ENCODE measurements at regions not wholly inside any gene's neighbourhood (a gene's known extent, or its start where the extent isn't known, plus 50 kb on each side); places are given as distances from the start of the nearest gene placed in this dataset.
"Not testable (repeated sequence)": the region's sequence is repeated elsewhere in the genome, so short reads cannot be mapped to it uniquely, and the experiment has no call there.

DNA sequence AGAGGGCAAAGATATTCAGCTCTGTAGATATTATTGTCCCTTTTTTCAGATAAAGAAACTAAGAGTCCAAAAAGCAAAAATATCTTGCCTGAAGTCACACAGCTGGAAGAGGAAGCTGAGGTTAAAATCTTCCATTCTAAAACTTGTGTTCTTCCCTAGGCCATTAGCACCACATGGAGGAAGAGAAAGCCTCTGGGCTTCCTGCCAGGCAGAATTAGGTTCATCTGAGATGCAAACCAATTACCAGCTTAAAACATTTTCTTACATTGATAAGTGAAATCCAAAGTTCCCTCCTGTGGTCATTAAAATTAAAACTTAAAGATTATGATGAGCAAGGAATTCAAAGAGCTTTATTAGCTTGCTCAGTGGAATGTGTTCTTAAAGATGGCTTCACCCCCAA is 235.3 kb upstream of the SETMAR start:
- no peak overlapping the region for H3K4me3 ChIP-seq (ENCODE audit: low read depth, low read length)
- no peak overlapping the region for H3K9ac ChIP-seq (ENCODE audit: low read length)
- no peaks in the 10 kb centered on the region for H3K27me3 ChIP-seq (ENCODE audit: control insufficient read depth, insufficient read depth, low read length)
- H3K4me1 ChIP-seq (ENCODE audit: control insufficient read depth, insufficient read depth, low read length), result peaks cover 17% of the 10 kb centered on the region
- no peak overlapping the region for H3K27ac ChIP-seq (ENCODE audit: low read depth, low read length)
- no peaks in the 10 kb centered on the region for H3K36me3 ChIP-seq (ENCODE audit: control insufficient read depth, insufficient read depth, low read length)
- H3K9me3 ChIP-seq (ENCODE audit: control insufficient read depth, insufficient read depth, low read depth, low read length), result no peaks in the 10 kb centered on the region

DNA sequence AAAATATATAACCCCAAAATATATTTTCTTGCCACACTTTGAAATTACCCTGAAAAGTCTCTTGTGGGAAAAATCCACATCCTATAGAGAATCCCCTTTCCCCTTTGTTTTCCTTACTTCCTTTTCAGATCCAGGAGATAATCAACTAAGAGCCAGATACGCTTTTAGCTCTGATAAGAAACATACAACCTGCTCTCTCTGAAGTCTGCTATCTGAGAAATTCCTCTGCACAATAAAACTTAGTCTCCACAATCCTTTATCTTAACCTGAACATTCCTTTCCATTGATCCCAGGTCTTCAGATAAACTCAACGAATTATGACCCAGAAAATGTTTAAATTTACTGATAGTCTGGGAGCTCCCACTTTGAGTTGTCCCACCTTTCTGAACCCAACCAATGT is 233.4 kb upstream of the SETMAR start:
- Histone ChIP-seq H3K9ac (ENCODE audit: low read length) (no peak overlapping the region), H3K27ac (ENCODE audit: low read depth, low read length) (no peak overlapping the region; the same call in 1 of the 2 replicates), H3K4me1 (ENCODE audit: control insufficient read depth, insufficient read depth, low read length) (peaks cover 17% of the 10 kb centered on the region), H3K4me3 (ENCODE audit: low read depth, low read length) (no peak overlapping the region), H3K36me3 (ENCODE audit: control insufficient read depth, insufficient read depth, low read length) (no peaks in the 10 kb centered on the region), H3K27me3 (ENCODE audit: control insufficient read depth, insufficient read depth, low read length) (no peaks in the 10 kb centered on the region), H3K9me3 (ENCODE audit: control insufficient read depth, insufficient read depth, low read depth, low read length) (no peaks in the 10 kb centered on the region)

DNA sequence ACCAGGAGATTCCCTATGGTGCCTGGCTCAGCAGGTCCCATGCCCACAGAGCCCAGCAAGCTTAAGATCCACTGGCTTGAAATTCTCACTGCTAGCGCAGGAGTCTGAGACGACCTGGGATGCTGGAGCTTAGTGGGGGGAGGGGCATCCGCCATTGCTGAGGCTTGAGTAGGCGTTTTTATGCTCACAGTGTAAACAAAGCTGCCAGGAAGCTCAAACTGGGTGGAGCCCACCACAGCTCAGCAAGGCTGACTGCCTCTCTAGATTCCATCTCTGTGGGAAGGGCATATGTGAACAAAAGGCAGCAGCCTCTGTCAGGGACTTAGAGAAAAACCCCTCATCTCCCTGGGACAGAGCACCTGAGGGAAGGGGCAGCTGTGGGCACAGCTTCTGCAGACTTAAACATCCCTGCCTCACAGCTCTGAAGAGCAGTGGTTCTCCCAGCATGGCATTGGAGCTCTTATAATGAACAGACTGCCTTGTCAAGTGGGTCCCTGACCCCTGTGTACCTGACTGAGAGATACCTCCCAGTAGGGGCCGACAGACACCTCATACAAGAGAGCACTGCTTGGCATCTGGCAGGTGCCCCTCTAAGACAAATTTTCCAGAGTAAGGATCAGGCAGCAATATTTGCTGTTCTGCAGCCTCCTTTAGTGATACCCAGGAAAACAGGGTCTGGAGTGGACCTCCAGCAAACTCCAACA is 231.5 kb upstream of the SETMAR start:
- H3K4me3 ChIP-seq (ENCODE audit: low read depth, low read length), result peak overlapping the region; percentile 36
- no peaks in the 10 kb centered on the region for H3K27me3 ChIP-seq (ENCODE audit: control insufficient read depth, insufficient read depth, low read length)
- H3K9me3 ChIP-seq (ENCODE audit: control insufficient read depth, insufficient read depth, low read depth, low read length), result no peaks in the 10 kb centered on the region
- H3K36me3 ChIP-seq (ENCODE audit: control insufficient read depth, insufficient read depth, low read length), result no peaks in the 10 kb centered on the region
- peaks cover 11% of the 10 kb centered on the region for H3K4me1 ChIP-seq (ENCODE audit: control insufficient read depth, insufficient read depth, low read length)
- H3K27ac ChIP-seq (ENCODE audit: low read depth, low read length), result peak overlapping the region; percentile 15; the same call in 1 of the 2 replicates
- peak overlapping the region; percentile 18 for H3K9ac ChIP-seq (ENCODE audit: low read length)

DNA sequence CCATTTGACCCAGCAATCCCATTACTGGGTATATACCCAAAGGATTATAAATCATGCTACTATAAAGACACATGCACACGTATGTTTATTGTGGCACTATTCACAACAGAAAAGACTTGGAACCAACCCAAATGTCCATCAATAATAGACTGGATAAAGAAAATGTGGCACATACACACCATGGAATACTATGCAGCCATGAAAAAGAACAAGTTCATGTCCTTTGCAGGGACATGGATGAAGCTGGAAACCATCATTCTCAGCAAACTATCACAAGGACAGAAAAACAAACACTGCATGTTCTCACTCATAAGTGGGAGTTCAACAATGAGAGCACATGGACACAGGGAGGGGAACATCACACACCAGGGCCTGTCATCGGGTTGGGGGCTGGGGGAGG is 225.9 kb upstream of the SETMAR start:
- not testable (repeated sequence) for H3K9ac ChIP-seq (ENCODE audit: low read length); H3K36me3 ChIP-seq (ENCODE audit: control insufficient read depth, insufficient read depth, low read length); H3K4me1 ChIP-seq (ENCODE audit: control insufficient read depth, insufficient read depth, low read length); H3K27me3 ChIP-seq (ENCODE audit: control insufficient read depth, insufficient read depth, low read length); H3K27ac ChIP-seq (ENCODE audit: low read depth, low read length); H3K9me3 ChIP-seq (ENCODE audit: control insufficient read depth, insufficient read depth, low read depth, low read length); H3K4me3 ChIP-seq (ENCODE audit: low read depth, low read length)

DNA sequence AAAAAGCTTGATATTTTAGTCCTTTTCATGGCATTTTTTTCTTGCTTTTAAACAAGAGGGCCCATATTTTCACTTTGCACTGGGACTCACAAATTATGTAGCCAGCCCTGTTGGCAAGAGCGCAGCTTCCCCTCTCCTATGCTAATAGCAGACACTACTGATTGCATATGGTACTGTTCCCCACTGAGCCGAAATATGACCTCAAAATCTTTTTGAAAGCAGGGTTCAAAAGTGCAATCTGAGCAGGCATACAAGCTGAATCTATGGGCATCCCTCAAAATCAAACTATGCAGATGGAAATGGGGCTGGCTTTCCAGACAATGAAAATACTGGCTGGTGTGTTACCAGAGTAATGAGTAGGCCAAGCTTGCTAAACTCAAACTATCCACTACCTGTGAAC is 225.2 kb upstream of the SETMAR start:
- Histone ChIP-seq H3K27ac (ENCODE audit: low read depth, low read length) (no peak overlapping the region), H3K27me3 (ENCODE audit: control insufficient read depth, insufficient read depth, low read length) (no peaks in the 10 kb centered on the region), H3K4me1 (ENCODE audit: control insufficient read depth, insufficient read depth, low read length) (no peaks in the 10 kb centered on the region), H3K9ac (ENCODE audit: low read length) (no peak overlapping the region), H3K36me3 (ENCODE audit: control insufficient read depth, insufficient read depth, low read length) (no peaks in the 10 kb centered on the region), H3K9me3 (ENCODE audit: control insufficient read depth, insufficient read depth, low read depth, low read length) (no peaks in the 10 kb centered on the region), H3K4me3 (ENCODE audit: low read depth, low read length) (no peak overlapping the region)

DNA sequence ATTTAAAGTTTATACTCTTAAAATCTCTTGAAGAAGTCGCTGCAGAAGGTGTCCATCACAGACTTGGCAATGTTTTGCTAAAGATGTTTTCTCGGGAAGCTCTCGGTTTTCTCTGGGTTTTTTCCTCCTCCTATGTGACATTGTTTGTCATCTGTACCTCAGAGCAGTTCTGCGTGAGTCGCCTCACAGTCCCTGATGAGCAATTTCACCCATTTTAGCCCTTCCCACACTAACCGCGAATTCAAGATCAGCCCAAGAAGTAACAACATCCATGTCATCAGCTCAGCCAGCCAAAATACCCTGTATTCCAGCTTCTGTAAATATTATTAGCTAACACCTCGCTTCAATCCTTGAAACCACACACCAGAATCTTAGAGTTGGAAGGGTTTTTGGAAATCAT is 224.3 kb upstream of the SETMAR start:
- Histone ChIP-seq H3K9ac (ENCODE audit: low read length) (no peak overlapping the region), H3K4me3 (ENCODE audit: low read depth, low read length) (no peak overlapping the region)

DNA sequence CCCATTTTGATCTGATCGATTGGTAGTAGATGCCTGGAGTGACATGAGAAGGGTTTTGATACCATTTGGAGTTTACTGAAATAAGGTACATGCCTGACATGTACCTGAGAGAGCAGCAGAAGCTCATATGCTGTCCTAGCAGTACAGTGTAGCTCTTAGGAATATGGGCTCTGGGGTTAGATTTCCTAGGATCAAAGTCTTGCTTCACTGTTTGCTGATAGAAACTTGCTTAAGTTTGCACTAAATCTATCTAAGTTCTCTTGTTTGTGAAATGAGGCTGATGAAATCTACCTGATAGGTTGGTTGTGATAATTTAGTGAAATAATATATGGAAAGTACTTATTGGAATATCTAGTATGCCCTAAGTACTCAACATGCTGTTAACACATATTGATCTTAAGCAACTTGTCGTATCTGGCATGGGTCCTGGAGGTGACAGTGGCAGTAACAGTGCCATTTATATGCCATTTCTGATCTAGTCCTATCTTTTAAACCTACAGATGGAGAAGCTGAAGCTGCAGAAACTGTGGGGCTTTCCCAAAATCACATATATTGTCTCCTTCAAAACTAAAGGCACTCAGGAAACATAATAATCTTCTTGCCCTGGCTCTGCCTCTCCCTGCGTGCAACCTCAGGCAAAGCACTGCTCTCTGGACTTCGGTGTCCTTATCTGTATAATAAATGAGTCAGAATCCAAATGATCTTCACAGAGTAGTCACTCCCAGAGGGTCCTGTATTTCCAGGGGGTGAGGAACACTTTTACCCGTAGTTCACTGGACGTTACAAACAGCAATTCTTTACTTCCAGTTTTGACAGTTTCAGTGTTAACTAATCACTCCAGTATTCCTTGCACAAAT is 223.6 kb upstream of the SETMAR start:
- H3K9me3 ChIP-seq (ENCODE audit: control insufficient read depth, insufficient read depth, low read depth, low read length), result no peaks in the 10 kb centered on the region
- no peak overlapping the region for H3K4me3 ChIP-seq (ENCODE audit: low read depth, low read length)
- no peak overlapping the region for H3K9ac ChIP-seq (ENCODE audit: low read length)
- no peaks in the 10 kb centered on the region for H3K4me1 ChIP-seq (ENCODE audit: control insufficient read depth, insufficient read depth, low read length)
- no peak overlapping the region for H3K27ac ChIP-seq (ENCODE audit: low read depth, low read length)
- H3K36me3 ChIP-seq (ENCODE audit: control insufficient read depth, insufficient read depth, low read length), result no peaks in the 10 kb centered on the region
- H3K27me3 ChIP-seq (ENCODE audit: control insufficient read depth, insufficient read depth, low read length), result no peaks in the 10 kb centered on the region

More for the DNA sequence above, 224.3 kb upstream of the SETMAR start:
- Histone ChIP-seq H3K9me3 (ENCODE audit: control insufficient read depth, insufficient read depth, low read depth, low read length) (no peaks in the 10 kb centered on the region), H3K4me1 (ENCODE audit: control insufficient read depth, insufficient read depth, low read length) (no peaks in the 10 kb centered on the region), H3K36me3 (ENCODE audit: control insufficient read depth, insufficient read depth, low read length) (no peaks in the 10 kb centered on the region), H3K27ac (ENCODE audit: low read depth, low read length) (no peak overlapping the region), H3K27me3 (ENCODE audit: control insufficient read depth, insufficient read depth, low read length) (no peaks in the 10 kb centered on the region)

DNA sequence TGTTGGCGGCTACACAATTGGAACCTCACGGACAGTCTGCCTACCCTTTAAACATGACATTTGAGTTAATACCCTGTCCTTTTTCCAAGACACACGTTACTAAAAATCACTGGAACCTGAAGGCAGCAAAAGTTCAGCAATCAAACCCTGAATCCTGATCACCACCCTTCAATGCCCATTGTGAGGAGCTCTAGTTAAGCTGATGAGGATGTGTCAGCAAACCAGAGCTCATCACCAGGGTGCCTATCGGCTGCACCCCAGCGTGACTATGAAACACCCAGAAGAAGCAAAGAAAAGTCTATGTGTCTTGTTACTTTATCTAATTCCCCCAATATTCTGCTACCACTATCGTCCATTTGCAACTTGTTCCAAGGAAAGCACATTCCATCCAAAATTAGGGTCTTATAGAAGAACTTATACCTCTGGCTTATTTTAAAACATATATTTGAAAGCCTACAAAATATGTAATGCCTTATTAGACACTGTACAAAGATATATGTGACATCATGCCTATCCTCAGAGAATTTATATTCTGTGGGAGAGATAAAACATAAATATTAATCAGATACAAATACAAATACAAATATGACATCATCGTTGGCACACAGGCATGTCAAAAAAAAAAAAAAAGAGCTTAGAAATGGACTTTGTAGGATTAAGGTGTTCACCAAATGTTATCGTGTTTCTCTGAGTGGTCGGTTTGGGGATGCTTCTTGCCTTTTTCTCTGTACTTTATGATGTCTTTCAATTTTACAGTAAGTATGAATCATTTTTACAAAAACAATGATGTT is 219.7 kb upstream of the SETMAR start:
- Histone ChIP-seq H3K9me3 (ENCODE audit: control insufficient read depth, insufficient read depth, low read depth, low read length) (no peaks in the 10 kb centered on the region), H3K9ac (ENCODE audit: low read length) (no peak overlapping the region), H3K4me3 (ENCODE audit: low read depth, low read length) (no peak overlapping the region), H3K27me3 (ENCODE audit: control insufficient read depth, insufficient read depth, low read length) (no peaks in the 10 kb centered on the region), H3K36me3 (ENCODE audit: control insufficient read depth, insufficient read depth, low read length) (no peaks in the 10 kb centered on the region), H3K4me1 (ENCODE audit: control insufficient read depth, insufficient read depth, low read length) (no peaks in the 10 kb centered on the region), H3K27ac (ENCODE audit: low read depth, low read length) (no peak overlapping the region)

DNA sequence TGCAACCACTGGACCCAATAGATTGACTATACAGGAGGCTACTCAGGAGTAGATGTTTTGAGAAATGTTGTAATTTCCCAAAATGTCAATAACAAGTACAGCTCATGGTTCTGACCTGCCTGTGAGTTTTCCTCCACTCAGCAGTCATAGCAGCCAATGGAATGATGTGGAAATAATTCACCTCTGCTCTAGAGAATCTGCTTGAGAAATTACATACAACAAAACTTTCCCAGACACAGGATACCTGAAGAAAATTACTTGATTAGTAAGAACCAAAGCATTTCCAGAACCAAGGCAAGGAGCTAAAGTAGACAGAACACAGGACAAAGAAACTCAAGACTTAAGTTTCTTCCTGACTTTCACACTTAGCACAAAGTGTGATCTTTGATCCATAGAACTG is 218.9 kb upstream of the SETMAR start:
- H3K9me3 ChIP-seq (ENCODE audit: control insufficient read depth, insufficient read depth, low read depth, low read length), result no peaks in the 10 kb centered on the region
- H3K27ac ChIP-seq (ENCODE audit: low read depth, low read length), result no peak overlapping the region
- no peaks in the 10 kb centered on the region for H3K4me1 ChIP-seq (ENCODE audit: control insufficient read depth, insufficient read depth, low read length)
- H3K9ac ChIP-seq (ENCODE audit: low read length), result no peak overlapping the region
- H3K27me3 ChIP-seq (ENCODE audit: control insufficient read depth, insufficient read depth, low read length), result no peaks in the 10 kb centered on the region
- H3K4me3 ChIP-seq (ENCODE audit: low read depth, low read length), result no peak overlapping the region
- H3K36me3 ChIP-seq (ENCODE audit: control insufficient read depth, insufficient read depth, low read length), result no peaks in the 10 kb centered on the region

DNA sequence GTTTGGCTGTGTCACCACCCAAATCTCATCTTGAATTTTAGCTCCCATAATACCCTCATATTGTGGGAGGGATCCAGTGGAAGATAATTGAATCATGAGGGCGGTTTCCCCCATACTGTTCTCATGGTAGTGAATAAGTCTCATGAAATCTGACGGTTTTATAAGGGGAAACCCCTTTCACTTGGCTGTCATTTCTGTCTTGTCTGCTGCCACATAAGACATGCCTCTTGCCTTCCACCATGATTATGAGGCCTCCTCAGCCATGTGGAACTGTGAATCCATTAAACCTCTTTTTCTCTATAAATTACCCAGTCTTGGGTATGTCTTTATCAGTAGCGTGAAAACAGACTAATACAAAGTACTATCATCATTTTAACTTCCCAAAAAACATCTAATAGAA is 216.5 kb upstream of the SETMAR start:
- H3K36me3 ChIP-seq (ENCODE audit: control insufficient read depth, insufficient read depth, low read length); H3K27me3 ChIP-seq (ENCODE audit: control insufficient read depth, insufficient read depth, low read length); H3K9ac ChIP-seq (ENCODE audit: low read length); H3K27ac ChIP-seq (ENCODE audit: low read depth, low read length); H3K9me3 ChIP-seq (ENCODE audit: control insufficient read depth, insufficient read depth, low read depth, low read length); H3K4me1 ChIP-seq (ENCODE audit: control insufficient read depth, insufficient read depth, low read length); H3K4me3 ChIP-seq (ENCODE audit: low read depth, low read length): not testable (repeated sequence)

DNA sequence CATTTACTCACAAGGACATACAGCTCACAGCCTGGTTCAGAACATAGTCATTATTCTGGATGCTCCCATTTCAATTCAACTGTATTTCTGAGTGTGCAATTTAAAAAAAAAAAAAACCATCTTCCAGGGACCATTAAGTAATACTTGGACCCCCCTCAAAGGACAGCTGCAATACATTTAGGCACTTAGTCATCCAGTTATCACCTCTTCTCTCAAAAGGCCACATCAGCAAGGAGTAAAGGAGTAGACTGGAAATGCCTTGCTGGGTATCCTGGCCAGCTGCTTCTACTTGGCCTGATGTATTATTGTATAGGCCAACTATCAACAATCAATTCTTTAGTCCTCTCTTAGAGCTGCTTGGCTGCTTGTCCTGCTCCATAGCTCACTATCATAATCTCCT is 211.4 kb upstream of the SETMAR start:
- Histone ChIP-seq H3K9ac (ENCODE audit: low read length) (no peak overlapping the region), H3K4me1 (ENCODE audit: control insufficient read depth, insufficient read depth, low read length) (no peaks in the 10 kb centered on the region), H3K4me3 (ENCODE audit: low read depth, low read length) (no peak overlapping the region), H3K9me3 (ENCODE audit: control insufficient read depth, insufficient read depth, low read depth, low read length) (no peaks in the 10 kb centered on the region), H3K27ac (ENCODE audit: low read depth, low read length) (no peak overlapping the region), H3K36me3 (ENCODE audit: control insufficient read depth, insufficient read depth, low read length) (no peaks in the 10 kb centered on the region), H3K27me3 (ENCODE audit: control insufficient read depth, insufficient read depth, low read length) (no peaks in the 10 kb centered on the region)
